Vagina (tissue), 2 donors: ENCODE measurements at regions not wholly inside any gene's neighbourhood (a gene's known extent, or its start where the extent isn't known, plus 50 kb on each side); places are given as distances from the start of the nearest gene placed in this dataset.

ENCODE experiments used
- POLR2A ChIP-seq, 2 donors: fragments of 450-650 bp; IDR thresholded peaks; one replicate each; pipeline ENCODE4 v1.6.1; 2017; ENCODE audit warnings: antibody characterized with exemption in 2 of 2, mild to moderate bottlenecking in 2 of 2, moderate library complexity in 2 of 2
- TF ChIP-seq, protein P1 (sequence below), 3 experiments: fragments of 450-650 bp in 2 of 3; fragments of 200-600 bp in 1 of 3; sonication (generic) in 1 of 3; IDR thresholded peaks; one replicate each; pipeline ENCODE4 v1.5.1; 2017 to 2019; ENCODE audit warnings: antibody characterized with exemption in 3 of 3, mild to moderate bottlenecking in 2 of 3, moderate library complexity in 2 of 3

DNA sequence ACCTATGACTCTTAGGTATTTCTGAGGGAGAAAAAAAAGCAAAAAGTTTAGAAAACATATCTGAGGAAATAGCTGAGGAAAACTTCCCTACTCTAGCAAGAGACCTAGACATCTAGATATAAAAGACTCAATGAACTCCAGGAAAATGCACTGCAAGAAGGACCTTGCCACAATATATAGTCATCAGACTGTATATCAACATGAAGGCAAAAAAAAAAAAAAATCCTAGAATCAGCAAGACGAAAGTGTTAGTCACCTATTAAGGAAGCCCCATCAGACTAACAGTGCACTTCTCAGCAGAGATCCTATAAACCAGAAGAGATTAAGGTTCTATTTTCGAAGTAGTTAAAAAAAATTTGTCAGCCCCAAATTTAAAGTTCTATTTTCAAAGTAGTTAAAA, 166.2 kb downstream of the TMEM38B start:
- TF ChIP-seq POLR2A (IDR thresholded peaks at IDR 0.05), result no peak
- TF ChIP-seq, protein P1, sequence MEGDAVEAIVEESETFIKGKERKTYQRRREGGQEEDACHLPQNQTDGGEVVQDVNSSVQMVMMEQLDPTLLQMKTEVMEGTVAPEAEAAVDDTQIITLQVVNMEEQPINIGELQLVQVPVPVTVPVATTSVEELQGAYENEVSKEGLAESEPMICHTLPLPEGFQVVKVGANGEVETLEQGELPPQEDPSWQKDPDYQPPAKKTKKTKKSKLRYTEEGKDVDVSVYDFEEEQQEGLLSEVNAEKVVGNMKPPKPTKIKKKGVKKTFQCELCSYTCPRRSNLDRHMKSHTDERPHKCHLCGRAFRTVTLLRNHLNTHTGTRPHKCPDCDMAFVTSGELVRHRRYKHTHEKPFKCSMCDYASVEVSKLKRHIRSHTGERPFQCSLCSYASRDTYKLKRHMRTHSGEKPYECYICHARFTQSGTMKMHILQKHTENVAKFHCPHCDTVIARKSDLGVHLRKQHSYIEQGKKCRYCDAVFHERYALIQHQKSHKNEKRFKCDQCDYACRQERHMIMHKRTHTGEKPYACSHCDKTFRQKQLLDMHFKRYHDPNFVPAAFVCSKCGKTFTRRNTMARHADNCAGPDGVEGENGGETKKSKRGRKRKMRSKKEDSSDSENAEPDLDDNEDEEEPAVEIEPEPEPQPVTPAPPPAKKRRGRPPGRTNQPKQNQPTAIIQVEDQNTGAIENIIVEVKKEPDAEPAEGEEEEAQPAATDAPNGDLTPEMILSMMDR (IDR thresholded peaks at IDR 0.05), result no peak
